ENCODE measurements at regions not wholly inside any gene's neighbourhood (a gene's known extent, or its start where the extent isn't known, plus 50 kb on each side); places are given as distances from the start of the nearest gene placed in this dataset.
"Not testable (repeated sequence)": the region's sequence is repeated elsewhere in the genome, so short reads cannot be mapped to it uniquely, and the experiment has no call there.

DNA sequence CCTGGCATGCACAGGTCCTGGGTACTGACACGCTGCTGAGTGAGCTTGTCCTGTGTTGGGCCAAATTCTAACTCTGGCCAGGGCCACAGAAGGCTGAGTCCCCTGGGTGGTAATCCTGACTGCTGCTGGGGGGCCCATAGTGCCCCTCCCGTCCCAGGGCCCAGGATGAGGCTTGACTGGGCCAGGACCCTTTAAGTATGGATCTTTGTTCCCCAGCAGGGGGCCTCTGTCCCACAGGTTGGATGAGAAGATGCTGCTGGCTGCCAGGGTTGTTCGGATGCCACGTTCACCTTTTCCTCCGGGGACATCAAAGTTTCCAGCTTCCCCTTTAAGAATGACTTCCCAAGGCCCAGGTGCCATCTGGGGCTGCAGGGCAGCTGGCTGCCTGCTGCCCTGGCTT lies 114.2 kb upstream of the CTSV start:
- ATAC-seq: peak; percentile 54; the same call in 2 of the 3 replicates
- TF ChIP-seq CTCF (CRISPR knock-in tag; IDR thresholded peaks at IDR 0.05) (peak; percentile 25; the same call in 1 of the 2 replicates), PATZ1 (CRISPR knock-in tag; IDR thresholded peaks at IDR 0.05) (peak; percentile 52; the same call in 1 of the 2 replicates), STAG1 (CRISPR knock-in tag; IDR thresholded peaks at IDR 0.05) (peak; percentile 50)
- DNase-seq (ENCODE audit: low spot score); POLR2A ChIA-PET; in situ Hi-C loops (cut with HindIII; ENCODE audit: extremely low pct_ligation_motif_present, low pct_unique_long_range_greater_than_20kb); H3K9ac ChIP-seq (ENCODE audit: insufficient read depth, low read depth, low read length); H3K9me3 ChIP-seq (ENCODE audit: low read length); BruUV-seq (replicated peaks); H3K27ac ChIP-seq (ENCODE audit: extremely low read length, insufficient read depth, low read length); CTCF ChIA-PET (ENCODE audit: low intra/inter-chr PET ratio, low total read pairs); H3K79me2 ChIP-seq (ENCODE audit: insufficient read depth, low read length); H3K36me3 ChIP-seq (replicated peaks in 1 of 2; ENCODE audit: control insufficient read depth in 1 of 2, insufficient read depth in 2 of 2, low read length in 2 of 2); FAIRE-seq; intact Hi-C loops (cut with micrococcal nuclease; ENCODE audit: unreplicated experiment); H2AFZ ChIP-seq (ENCODE audit: low read length); H4K20me1 ChIP-seq (ENCODE audit: insufficient read depth, low read length); H3K27me3 ChIP-seq (ENCODE audit: control insufficient read depth in 1 of 2, insufficient read depth in 2 of 2, low read length in 2 of 2); H3K4me3 ChIP-seq (replicated peaks in 1 of 3; ENCODE audit: insufficient read depth in 1 of 3, low read depth in 2 of 3, low read length in 3 of 3); H3K4me2 ChIP-seq (ENCODE audit: low read depth, low read length): not testable (repeated sequence)
- WGBS (ENCODE audit: low lambda C conversion rate): 83% methylated on average over 3 of the region's 5 CpGs
- H3K4me1 ChIP-seq (ENCODE audit: insufficient read depth, low read length): peaks cover 11% of the 10 kb centered on the region

DNA sequence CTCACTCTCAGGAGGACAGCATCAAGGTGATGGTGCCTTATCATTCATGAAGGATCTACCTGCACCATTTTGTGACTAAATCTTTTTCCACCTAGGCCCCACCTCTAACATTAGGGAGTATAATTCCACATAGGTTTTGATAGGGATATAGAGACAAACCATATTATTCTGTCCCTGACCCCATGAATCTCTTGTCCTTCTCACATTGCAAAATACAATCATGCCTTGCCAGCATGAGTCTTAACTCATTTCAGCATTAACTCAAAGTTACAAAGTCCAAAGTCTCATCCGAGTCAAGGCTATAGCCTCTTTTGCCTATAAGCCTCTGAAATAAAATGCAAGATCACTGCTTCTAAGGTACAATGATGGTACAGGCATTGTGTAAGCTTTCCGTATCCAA lies 111.5 kb upstream of the CTSV start:
- H4K20me1 ChIP-seq (ENCODE audit: insufficient read depth, low read length); H3K9ac ChIP-seq (ENCODE audit: insufficient read depth, low read depth, low read length); H3K36me3 ChIP-seq (replicated peaks in 1 of 2; ENCODE audit: control insufficient read depth in 1 of 2, insufficient read depth in 2 of 2, low read length in 2 of 2); in situ Hi-C loops (cut with HindIII; ENCODE audit: extremely low pct_ligation_motif_present, low pct_unique_long_range_greater_than_20kb); DNase-seq (ENCODE audit: low spot score); H2AFZ ChIP-seq (ENCODE audit: low read length); POLR2A ChIA-PET; BruUV-seq (replicated peaks); H3K79me2 ChIP-seq (ENCODE audit: insufficient read depth, low read length); intact Hi-C loops (cut with micrococcal nuclease; ENCODE audit: unreplicated experiment); H3K9me3 ChIP-seq (ENCODE audit: low read length); H3K4me3 ChIP-seq (replicated peaks in 1 of 3; ENCODE audit: insufficient read depth in 1 of 3, low read depth in 2 of 3, low read length in 3 of 3); ATAC-seq; H3K4me2 ChIP-seq (ENCODE audit: low read depth, low read length); H3K27ac ChIP-seq (ENCODE audit: extremely low read length, insufficient read depth, low read length); H3K27me3 ChIP-seq (ENCODE audit: control insufficient read depth in 1 of 2, insufficient read depth in 2 of 2, low read length in 2 of 2); CTCF ChIA-PET (ENCODE audit: low intra/inter-chr PET ratio, low total read pairs): not testable (repeated sequence)
- peak; percentile 40; the same call in 1 of the 2 replicates for TF ChIP-seq GATAD2A (CRISPR knock-in tag; IDR thresholded peaks at IDR 0.05)
- TF ChIP-seq, protein P1, sequence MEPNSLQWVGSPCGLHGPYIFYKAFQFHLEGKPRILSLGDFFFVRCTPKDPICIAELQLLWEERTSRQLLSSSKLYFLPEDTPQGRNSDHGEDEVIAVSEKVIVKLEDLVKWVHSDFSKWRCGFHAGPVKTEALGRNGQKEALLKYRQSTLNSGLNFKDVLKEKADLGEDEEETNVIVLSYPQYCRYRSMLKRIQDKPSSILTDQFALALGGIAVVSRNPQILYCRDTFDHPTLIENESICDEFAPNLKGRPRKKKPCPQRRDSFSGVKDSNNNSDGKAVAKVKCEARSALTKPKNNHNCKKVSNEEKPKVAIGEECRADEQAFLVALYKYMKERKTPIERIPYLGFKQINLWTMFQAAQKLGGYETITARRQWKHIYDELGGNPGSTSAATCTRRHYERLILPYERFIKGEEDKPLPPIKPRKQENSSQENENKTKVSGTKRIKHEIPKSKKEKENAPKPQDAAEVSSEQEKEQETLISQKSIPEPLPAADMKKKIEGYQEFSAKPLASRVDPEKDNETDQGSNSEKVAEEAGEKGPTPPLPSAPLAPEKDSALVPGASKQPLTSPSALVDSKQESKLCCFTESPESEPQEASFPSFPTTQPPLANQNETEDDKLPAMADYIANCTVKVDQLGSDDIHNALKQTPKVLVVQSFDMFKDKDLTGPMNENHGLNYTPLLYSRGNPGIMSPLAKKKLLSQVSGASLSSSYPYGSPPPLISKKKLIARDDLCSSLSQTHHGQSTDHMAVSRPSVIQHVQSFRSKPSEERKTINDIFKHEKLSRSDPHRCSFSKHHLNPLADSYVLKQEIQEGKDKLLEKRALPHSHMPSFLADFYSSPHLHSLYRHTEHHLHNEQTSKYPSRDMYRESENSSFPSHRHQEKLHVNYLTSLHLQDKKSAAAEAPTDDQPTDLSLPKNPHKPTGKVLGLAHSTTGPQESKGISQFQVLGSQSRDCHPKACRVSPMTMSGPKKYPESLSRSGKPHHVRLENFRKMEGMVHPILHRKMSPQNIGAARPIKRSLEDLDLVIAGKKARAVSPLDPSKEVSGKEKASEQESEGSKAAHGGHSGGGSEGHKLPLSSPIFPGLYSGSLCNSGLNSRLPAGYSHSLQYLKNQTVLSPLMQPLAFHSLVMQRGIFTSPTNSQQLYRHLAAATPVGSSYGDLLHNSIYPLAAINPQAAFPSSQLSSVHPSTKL (CRISPR knock-in tag; IDR thresholded peaks at IDR 0.05): peak; percentile 35; the same call in 1 of the 2 replicates
- peak; percentile 77 for TF ChIP-seq HNF4A (CRISPR knock-in tag; IDR thresholded peaks at IDR 0.05)
- FAIRE-seq: peak; percentile 12
- peaks cover 26% of the 10 kb centered on the region for H3K4me1 ChIP-seq (ENCODE audit: insufficient read depth, low read length)
- 12% methylated on average over 2 of the region's 2 CpGs for WGBS (ENCODE audit: low lambda C conversion rate)
